ENCODE measurements at regions not wholly inside any gene's neighbourhood (a gene's known extent, or its start where the extent isn't known, plus 50 kb on each side); places are given as distances from the start of the nearest gene placed in this dataset.

DNA sequence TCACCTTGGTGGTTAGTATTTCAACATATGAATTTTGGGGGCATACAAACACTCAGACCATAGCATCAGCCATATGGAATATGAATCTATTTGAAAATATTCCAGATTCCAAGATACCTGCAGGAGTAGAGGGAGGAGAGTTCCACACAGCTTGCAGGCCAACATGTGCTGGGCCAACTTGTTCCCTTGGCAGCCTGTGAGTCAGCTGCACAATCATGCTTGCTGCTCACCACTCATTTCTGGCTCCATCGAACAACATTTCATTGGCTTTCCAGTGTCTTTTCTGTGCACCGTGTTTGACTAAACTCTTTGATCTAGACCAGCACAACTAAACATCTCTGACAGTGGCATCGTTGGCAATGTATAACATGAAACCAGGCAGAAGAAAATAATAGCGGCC, 282.5 kb upstream of the RASGEF1B start:
- TF ChIP-seq, protein P1, sequence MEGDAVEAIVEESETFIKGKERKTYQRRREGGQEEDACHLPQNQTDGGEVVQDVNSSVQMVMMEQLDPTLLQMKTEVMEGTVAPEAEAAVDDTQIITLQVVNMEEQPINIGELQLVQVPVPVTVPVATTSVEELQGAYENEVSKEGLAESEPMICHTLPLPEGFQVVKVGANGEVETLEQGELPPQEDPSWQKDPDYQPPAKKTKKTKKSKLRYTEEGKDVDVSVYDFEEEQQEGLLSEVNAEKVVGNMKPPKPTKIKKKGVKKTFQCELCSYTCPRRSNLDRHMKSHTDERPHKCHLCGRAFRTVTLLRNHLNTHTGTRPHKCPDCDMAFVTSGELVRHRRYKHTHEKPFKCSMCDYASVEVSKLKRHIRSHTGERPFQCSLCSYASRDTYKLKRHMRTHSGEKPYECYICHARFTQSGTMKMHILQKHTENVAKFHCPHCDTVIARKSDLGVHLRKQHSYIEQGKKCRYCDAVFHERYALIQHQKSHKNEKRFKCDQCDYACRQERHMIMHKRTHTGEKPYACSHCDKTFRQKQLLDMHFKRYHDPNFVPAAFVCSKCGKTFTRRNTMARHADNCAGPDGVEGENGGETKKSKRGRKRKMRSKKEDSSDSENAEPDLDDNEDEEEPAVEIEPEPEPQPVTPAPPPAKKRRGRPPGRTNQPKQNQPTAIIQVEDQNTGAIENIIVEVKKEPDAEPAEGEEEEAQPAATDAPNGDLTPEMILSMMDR (IDR thresholded peaks at IDR 0.05; ENCODE audit: low read depth, low read length, poor library complexity, severe bottlenecking): no peak
- no peak for TF ChIP-seq EZH2phosphoT487 (IDR thresholded peaks at IDR 0.05; ENCODE audit: borderline replicate concordance, low read length)

All from DOHH2 (cell line).